ENCODE measurements at regions not wholly inside any gene's neighbourhood (a gene's known extent, or its start where the extent isn't known, plus 50 kb on each side); places are given as distances from the start of the nearest gene placed in this dataset.
"Not testable (repeated sequence)": the region's sequence is repeated elsewhere in the genome, so short reads cannot be mapped to it uniquely, and the experiment has no call there.

- Histone ChIP-seq H3K27me3 (ENCODE audit: control insufficient read depth in 1 of 2, insufficient read depth in 2 of 2, low read length in 2 of 2) (no peaks in the 10 kb centered on the region), H3K9me3 (ENCODE audit: control insufficient read depth in 2 of 2, low read length in 2 of 2) (no peaks in the 10 kb centered on the region), H3K36me3 (ENCODE audit: control insufficient read depth in 2 of 2, insufficient read depth in 2 of 2, low read length in 2 of 2) (no peaks in the 10 kb centered on the region), H3K4me1 (ENCODE audit: control insufficient read depth, insufficient read depth, low read length) (peaks cover 30% of the 10 kb centered on the region), H3K4me3 (ENCODE audit: low read length in 2 of 2) (no peak overlapping the region), H3K27ac (ENCODE audit: low read length) (no peak overlapping the region), H3K9ac (ENCODE audit: low read length in 2 of 2) (no peak overlapping the region)
These were observed 93.0 kb upstream of the CTDP1 start for GRCh38 chr18:79586436-79587225.

GRCh38 chr18:79587226-79587741 lies 92.3 kb upstream of the CTDP1 start:
- Histone ChIP-seq H3K9me3 (ENCODE audit: control insufficient read depth in 2 of 2, low read length in 2 of 2) (no peaks in the 10 kb centered on the region), H3K4me3 (ENCODE audit: low read length in 2 of 2) (no peak overlapping the region), H3K36me3 (ENCODE audit: control insufficient read depth in 2 of 2, insufficient read depth in 2 of 2, low read length in 2 of 2) (no peaks in the 10 kb centered on the region), H3K27ac (ENCODE audit: low read length) (no peak overlapping the region), H3K9ac (ENCODE audit: low read length in 2 of 2) (no peak overlapping the region), H3K27me3 (ENCODE audit: control insufficient read depth in 1 of 2, insufficient read depth in 2 of 2, low read length in 2 of 2) (no peaks in the 10 kb centered on the region), H3K4me1 (ENCODE audit: control insufficient read depth, insufficient read depth, low read length) (peaks cover 30% of the 10 kb centered on the region)

- Histone ChIP-seq H3K27me3 (ENCODE audit: control insufficient read depth in 1 of 2, insufficient read depth in 2 of 2, low read length in 2 of 2) (no peaks in the 10 kb centered on the region), H3K27ac (ENCODE audit: low read length) (peak overlapping the region; percentile 62), H3K9ac (ENCODE audit: low read length in 2 of 2) (no peak overlapping the region), H3K36me3 (ENCODE audit: control insufficient read depth in 2 of 2, insufficient read depth in 2 of 2, low read length in 2 of 2) (no peaks in the 10 kb centered on the region), H3K4me1 (ENCODE audit: control insufficient read depth, insufficient read depth, low read length) (peaks cover 30% of the 10 kb centered on the region), H3K4me3 (ENCODE audit: low read length in 2 of 2) (peak overlapping the region in 1 of 2 donors; percentile 15), H3K9me3 (ENCODE audit: control insufficient read depth in 2 of 2, low read length in 2 of 2) (peaks cover 0 to 1% of the 10 kb centered on the region in 2 donors)
These were observed 91.6 kb upstream of the CTDP1 start for GRCh38 chr18:79587779-79588635.

- H3K27me3 ChIP-seq (ENCODE audit: control insufficient read depth in 1 of 2, insufficient read depth in 2 of 2, low read length in 2 of 2), result peaks cover 0 to 3% of the 10 kb centered on the region in 2 donors
- H3K9me3 ChIP-seq (ENCODE audit: control insufficient read depth in 2 of 2, low read length in 2 of 2), result peaks cover 0 to 4% of the 10 kb centered on the region in 2 donors
- no peak overlapping the region for H3K9ac ChIP-seq (ENCODE audit: low read length in 2 of 2)
- H3K27ac ChIP-seq (ENCODE audit: low read length), result peak overlapping the region; percentile 62
- peak overlapping the region in 1 of 2 donors; percentile 35 for H3K4me3 ChIP-seq (ENCODE audit: low read length in 2 of 2)
- H3K36me3 ChIP-seq (ENCODE audit: control insufficient read depth in 2 of 2, insufficient read depth in 2 of 2, low read length in 2 of 2), result no peaks in the 10 kb centered on the region
- peaks cover 30% of the 10 kb centered on the region for H3K4me1 ChIP-seq (ENCODE audit: control insufficient read depth, insufficient read depth, low read length)
These were observed 90.7 kb upstream of the CTDP1 start for GRCh38 chr18:79588636-79589481.

GRCh38 chr18:79589601-79590091 lies 90.0 kb upstream of the CTDP1 start:
- H3K27ac ChIP-seq (ENCODE audit: low read length), result peak overlapping the region; percentile 62
- peaks cover 0 to 3% of the 10 kb centered on the region in 2 donors for H3K27me3 ChIP-seq (ENCODE audit: control insufficient read depth in 1 of 2, insufficient read depth in 2 of 2, low read length in 2 of 2)
- peaks cover 30% of the 10 kb centered on the region for H3K4me1 ChIP-seq (ENCODE audit: control insufficient read depth, insufficient read depth, low read length)
- H3K4me3 ChIP-seq (ENCODE audit: low read length in 2 of 2), result peak overlapping the region in 1 of 2 donors; percentile 35
- no peaks in the 10 kb centered on the region for H3K36me3 ChIP-seq (ENCODE audit: control insufficient read depth in 2 of 2, insufficient read depth in 2 of 2, low read length in 2 of 2)
- H3K9me3 ChIP-seq (ENCODE audit: control insufficient read depth in 2 of 2, low read length in 2 of 2), result peaks cover 0 to 4% of the 10 kb centered on the region in 2 donors
- H3K9ac ChIP-seq (ENCODE audit: low read length in 2 of 2), result no peak overlapping the region

- Histone ChIP-seq H3K9me3 (ENCODE audit: control insufficient read depth in 2 of 2, low read length in 2 of 2) (peaks cover 0 to 4% of the 10 kb centered on the region in 2 donors), H3K27ac (ENCODE audit: low read length) (no peak overlapping the region), H3K4me3 (ENCODE audit: low read length in 2 of 2) (no peak overlapping the region), H3K27me3 (ENCODE audit: control insufficient read depth in 1 of 2, insufficient read depth in 2 of 2, low read length in 2 of 2) (peaks cover 0 to 3% of the 10 kb centered on the region in 2 donors), H3K36me3 (ENCODE audit: control insufficient read depth in 2 of 2, insufficient read depth in 2 of 2, low read length in 2 of 2) (no peaks in the 10 kb centered on the region), H3K9ac (ENCODE audit: low read length in 2 of 2) (no peak overlapping the region), H3K4me1 (ENCODE audit: control insufficient read depth, insufficient read depth, low read length) (peaks cover 30% of the 10 kb centered on the region)
These were observed 89.2 kb upstream of the CTDP1 start for GRCh38 chr18:79590191-79591031.

GRCh38 chr18:79591032-79591308 lies 88.6 kb upstream of the CTDP1 start:
- H3K27ac ChIP-seq (ENCODE audit: low read length), result no peak overlapping the region
- no peaks in the 10 kb centered on the region for H3K36me3 ChIP-seq (ENCODE audit: control insufficient read depth in 2 of 2, insufficient read depth in 2 of 2, low read length in 2 of 2)
- peaks cover 3% of the 10 kb centered on the region in 2 donors for H3K27me3 ChIP-seq (ENCODE audit: control insufficient read depth in 1 of 2, insufficient read depth in 2 of 2, low read length in 2 of 2)
- peaks cover 30% of the 10 kb centered on the region for H3K4me1 ChIP-seq (ENCODE audit: control insufficient read depth, insufficient read depth, low read length)
- H3K4me3 ChIP-seq (ENCODE audit: low read length in 2 of 2), result no peak overlapping the region
- peaks cover 0 to 4% of the 10 kb centered on the region in 2 donors for H3K9me3 ChIP-seq (ENCODE audit: control insufficient read depth in 2 of 2, low read length in 2 of 2)
- H3K9ac ChIP-seq (ENCODE audit: low read length in 2 of 2), result no peak overlapping the region

GRCh38 chr18:79592684-79593083 lies 86.9 kb upstream of the CTDP1 start:
- not testable (repeated sequence) for H3K4me3 ChIP-seq (ENCODE audit: low read length in 2 of 2)

GRCh38 chr18:79595876-79596374 lies 83.7 kb upstream of the CTDP1 start:
- Histone ChIP-seq H3K9me3 (ENCODE audit: control insufficient read depth in 2 of 2, low read length in 2 of 2) (peaks cover 0 to 4% of the 10 kb centered on the region in 2 donors), H3K4me3 (ENCODE audit: low read length in 2 of 2) (no peak overlapping the region), H3K27me3 (ENCODE audit: control insufficient read depth in 1 of 2, insufficient read depth in 2 of 2, low read length in 2 of 2) (peaks cover 6 to 7% of the 10 kb centered on the region in 2 donors), H3K27ac (ENCODE audit: low read length) (no peak overlapping the region), H3K36me3 (ENCODE audit: control insufficient read depth in 2 of 2, insufficient read depth in 2 of 2, low read length in 2 of 2) (no peaks in the 10 kb centered on the region), H3K9ac (ENCODE audit: low read length in 2 of 2) (no peak overlapping the region), H3K4me1 (ENCODE audit: control insufficient read depth, insufficient read depth, low read length) (no peaks in the 10 kb centered on the region)

More at GRCh38 chr18:79592684-79593083, 86.9 kb upstream of the CTDP1 start:
- not testable (repeated sequence) for H3K9me3 ChIP-seq (ENCODE audit: control insufficient read depth in 2 of 2, low read length in 2 of 2); H3K27ac ChIP-seq (ENCODE audit: low read length); H3K9ac ChIP-seq (ENCODE audit: low read length in 2 of 2); H3K27me3 ChIP-seq (ENCODE audit: control insufficient read depth in 1 of 2, insufficient read depth in 2 of 2, low read length in 2 of 2); H3K36me3 ChIP-seq (ENCODE audit: control insufficient read depth in 2 of 2, insufficient read depth in 2 of 2, low read length in 2 of 2)
- H3K4me1 ChIP-seq (ENCODE audit: control insufficient read depth, insufficient read depth, low read length), result peaks cover 30% of the 10 kb centered on the region

Measured in stomach smooth muscle (tissue), 2 donors.